GM12864 (cell line): ENCODE measurements at regions not wholly inside any gene's neighbourhood (a gene's known extent, or its start where the extent isn't known, plus 50 kb on each side); places are given as distances from the start of the nearest gene placed in this dataset.

ENCODE experiments used
- DNase-seq: peaks from one replicate; pipeline ENCODE4 v3.0.0-alpha.2; 2011; ENCODE audit warnings: low read depth
- H3K4me3 ChIP-seq: 2 replicates; pipeline ENCODE4 v1.5.1; 2011; ENCODE audit warnings: mild to moderate bottlenecking, low read depth, low read length, control low read depth
- TF ChIP-seq, protein P1 (sequence below): IDR thresholded peaks from 2 replicates; pipeline ENCODE4 v1.5.1; 2011; ENCODE audit warnings: low read depth, mild to moderate bottlenecking, moderate library complexity, low read length, control low read depth, inconsistent platforms; ENCODE audit errors: missing control alignments

GRCh38 chr1:229107304-229107815, 163.6 kb upstream of the RAB4A start:
- no peak overlapping the region for H3K4me3 ChIP-seq
- TF ChIP-seq, protein P1, sequence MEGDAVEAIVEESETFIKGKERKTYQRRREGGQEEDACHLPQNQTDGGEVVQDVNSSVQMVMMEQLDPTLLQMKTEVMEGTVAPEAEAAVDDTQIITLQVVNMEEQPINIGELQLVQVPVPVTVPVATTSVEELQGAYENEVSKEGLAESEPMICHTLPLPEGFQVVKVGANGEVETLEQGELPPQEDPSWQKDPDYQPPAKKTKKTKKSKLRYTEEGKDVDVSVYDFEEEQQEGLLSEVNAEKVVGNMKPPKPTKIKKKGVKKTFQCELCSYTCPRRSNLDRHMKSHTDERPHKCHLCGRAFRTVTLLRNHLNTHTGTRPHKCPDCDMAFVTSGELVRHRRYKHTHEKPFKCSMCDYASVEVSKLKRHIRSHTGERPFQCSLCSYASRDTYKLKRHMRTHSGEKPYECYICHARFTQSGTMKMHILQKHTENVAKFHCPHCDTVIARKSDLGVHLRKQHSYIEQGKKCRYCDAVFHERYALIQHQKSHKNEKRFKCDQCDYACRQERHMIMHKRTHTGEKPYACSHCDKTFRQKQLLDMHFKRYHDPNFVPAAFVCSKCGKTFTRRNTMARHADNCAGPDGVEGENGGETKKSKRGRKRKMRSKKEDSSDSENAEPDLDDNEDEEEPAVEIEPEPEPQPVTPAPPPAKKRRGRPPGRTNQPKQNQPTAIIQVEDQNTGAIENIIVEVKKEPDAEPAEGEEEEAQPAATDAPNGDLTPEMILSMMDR: no peak
- no peak for DNase-seq

- TF ChIP-seq, protein P1: no peak
- DNase-seq: no peak
- H3K4me3 ChIP-seq: no peak overlapping the region
Measured at GRCh38 chr1:229107972-229108371, 162.9 kb upstream of the RAB4A start.

DNA sequence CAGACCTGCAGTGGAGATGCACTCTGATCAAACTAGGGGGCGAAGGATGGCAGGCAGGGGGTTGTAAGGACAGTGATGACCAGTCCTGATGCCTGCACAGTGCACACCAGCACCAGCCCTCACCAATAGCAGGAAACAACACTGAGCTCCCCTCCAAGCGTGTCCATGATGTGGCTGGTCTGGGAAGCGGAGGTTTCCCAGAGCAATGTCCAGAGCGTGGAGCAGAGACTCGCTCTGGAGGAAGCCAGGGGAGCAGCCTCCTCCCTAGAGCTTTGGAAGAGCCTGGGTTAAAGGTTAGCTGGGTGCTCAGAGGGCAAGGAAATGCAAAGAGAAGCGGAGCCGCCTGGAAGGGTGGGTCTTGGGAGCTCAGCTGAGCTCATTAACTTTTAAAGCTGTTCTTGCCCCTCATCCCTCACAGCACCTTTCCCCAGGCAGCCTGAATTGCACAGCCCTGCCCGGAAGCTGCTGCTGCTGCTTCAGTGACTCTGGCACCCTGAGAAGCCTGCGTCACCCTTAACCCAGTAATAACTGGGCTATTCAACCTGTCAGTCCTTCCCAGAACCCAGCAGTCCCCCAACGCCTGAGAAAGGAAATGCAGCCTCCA, 162.2 kb upstream of the RAB4A start:
- DNase-seq: no peak
- TF ChIP-seq, protein P1: no peak
- H3K4me3 ChIP-seq: no peak overlapping the region

GRCh38 chr1:229109320-229109761, 161.6 kb upstream of the RAB4A start:
- TF ChIP-seq, protein P1: no peak
- no peak for DNase-seq

DNA sequence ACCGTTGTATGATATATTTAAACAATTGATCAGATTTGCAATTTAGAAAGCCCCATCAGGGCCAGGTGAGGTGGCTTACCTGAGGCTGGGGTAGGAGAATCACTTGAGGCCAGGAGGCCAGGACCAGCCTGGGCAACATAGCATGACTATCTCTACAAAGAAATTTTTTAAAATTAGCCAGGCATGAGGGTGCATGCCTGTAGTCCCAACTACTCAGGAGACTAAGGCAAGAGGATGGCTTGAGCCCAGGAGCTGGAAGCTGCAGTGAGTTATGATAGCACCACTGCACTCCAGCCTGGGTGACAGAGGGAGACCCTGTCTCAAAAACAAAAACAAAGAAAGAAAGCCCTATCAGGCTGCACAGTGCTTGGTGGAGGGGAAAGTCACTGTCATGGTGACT, 159.9 kb upstream of the RAB4A start:
- no peak overlapping the region for H3K4me3 ChIP-seq
- TF ChIP-seq, protein P1: no peak
- DNase-seq: no peak

More at GRCh38 chr1:229109320-229109761, 161.6 kb upstream of the RAB4A start:
- no peak overlapping the region for H3K4me3 ChIP-seq

GRCh38 chr1:229111703-229112319, 159.1 kb upstream of the RAB4A start:
- no peak overlapping the region for H3K4me3 ChIP-seq
- DNase-seq: no peak
- TF ChIP-seq, protein P1: no peak
